Hematopoietic multipotent progenitor cell (in vitro differentiated cells): ENCODE measurements at regions not wholly inside any gene's neighbourhood (a gene's known extent, or its start where the extent isn't known, plus 50 kb on each side); places are given as distances from the start of the nearest gene placed in this dataset.

Experiments used
- DNase-seq, 3 donors: peaks; one replicate each; pipeline ENCODE4 v3.0.0-alpha.2; 2011 to 2015; ENCODE audit warnings: low read depth in 2 of 3, low spot score in 2 of 3

- no peak for DNase-seq
Observed at GRCh38 chr3:72336821-72337479, 511.3 kb downstream of the SHQ1 start.

- DNase-seq, result peak in 1 of 3 donors; percentile 40
Observed at GRCh38 chr3:72336114-72336651, 512.1 kb downstream of the SHQ1 start.

DNA sequence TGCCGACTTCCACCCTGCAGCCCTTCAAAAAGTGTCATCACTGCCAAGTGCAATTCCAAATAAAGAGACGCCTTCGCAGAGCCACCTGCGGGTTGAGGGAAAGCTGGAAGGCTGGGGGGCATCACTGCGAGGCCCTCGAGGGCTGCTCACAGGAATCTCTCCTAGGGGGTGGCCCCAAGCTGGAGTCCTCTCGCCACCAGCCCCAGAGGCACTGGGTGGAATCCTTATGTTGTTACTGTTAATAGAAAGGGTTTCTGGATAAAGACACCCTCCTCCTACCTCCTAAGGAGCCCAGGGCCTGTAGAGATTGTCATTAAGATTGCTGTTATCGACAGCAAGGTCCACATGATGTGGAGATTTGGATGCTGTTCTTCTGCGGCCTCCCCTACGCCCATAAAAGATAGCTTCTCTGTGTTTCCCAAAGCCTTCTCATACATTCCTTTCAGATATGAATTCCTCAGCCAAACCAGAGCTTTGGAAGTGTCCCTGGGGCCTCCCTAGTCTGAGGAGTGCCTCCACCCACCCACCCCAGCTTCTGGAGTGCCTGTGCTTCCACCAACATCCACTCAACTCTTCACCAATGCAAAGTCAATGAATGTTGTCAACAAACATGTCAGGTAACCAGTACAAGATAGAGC lies 512.7 kb downstream of the SHQ1 start:
- DNase-seq, result no peak

- DNase-seq, result no peak
Observed at GRCh38 chr3:72334681-72335457, 513.4 kb downstream of the SHQ1 start.

GRCh38 chr3:72332689-72333088 lies 515.6 kb downstream of the SHQ1 start:
- DNase-seq, result no peak

DNA sequence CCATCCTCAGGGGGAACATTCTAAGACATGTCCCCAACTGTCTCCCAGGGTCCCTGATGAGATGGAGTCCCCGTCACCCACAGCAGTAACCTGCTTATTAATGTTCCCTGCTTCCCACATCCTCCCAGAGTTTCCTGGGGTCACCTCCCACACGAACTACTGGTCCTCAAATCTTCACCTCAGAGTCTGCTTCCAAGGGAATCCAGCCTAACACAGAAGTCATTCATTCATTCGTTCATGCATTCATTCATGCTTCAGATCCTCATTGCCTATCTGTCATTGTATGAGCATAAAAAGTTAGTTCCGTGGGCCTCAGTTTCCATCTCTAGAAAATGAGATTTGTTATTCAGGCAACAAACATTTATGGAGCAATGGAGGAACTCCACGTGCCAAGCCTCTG lies 516.2 kb downstream of the SHQ1 start:
- no peak for DNase-seq

GRCh38 chr3:72331076-72331475 lies 517.2 kb downstream of the SHQ1 start:
- DNase-seq, result no peak

DNA sequence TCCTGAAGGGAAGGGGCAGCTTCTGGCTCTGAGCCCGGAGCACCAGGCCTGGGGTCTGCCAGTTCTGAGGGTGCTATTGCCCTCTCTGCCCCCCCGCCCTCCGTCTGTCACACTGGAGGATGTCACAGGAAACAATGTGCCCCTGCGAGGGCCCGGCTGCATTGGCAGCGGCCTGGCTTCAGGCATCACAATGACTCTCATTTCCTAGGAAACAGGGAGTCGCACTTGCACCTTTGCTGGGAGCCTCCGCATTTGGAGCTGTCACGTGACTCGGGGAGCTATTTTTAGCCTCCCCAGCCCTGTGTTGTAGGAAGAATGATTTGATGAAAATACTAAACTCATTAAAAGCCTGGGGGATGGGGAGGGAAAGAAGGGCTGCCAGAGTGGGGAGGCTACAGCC lies 518.9 kb downstream of the SHQ1 start:
- peak in 2 of 3 donors; percentile 39 to 70 for DNase-seq

DNA sequence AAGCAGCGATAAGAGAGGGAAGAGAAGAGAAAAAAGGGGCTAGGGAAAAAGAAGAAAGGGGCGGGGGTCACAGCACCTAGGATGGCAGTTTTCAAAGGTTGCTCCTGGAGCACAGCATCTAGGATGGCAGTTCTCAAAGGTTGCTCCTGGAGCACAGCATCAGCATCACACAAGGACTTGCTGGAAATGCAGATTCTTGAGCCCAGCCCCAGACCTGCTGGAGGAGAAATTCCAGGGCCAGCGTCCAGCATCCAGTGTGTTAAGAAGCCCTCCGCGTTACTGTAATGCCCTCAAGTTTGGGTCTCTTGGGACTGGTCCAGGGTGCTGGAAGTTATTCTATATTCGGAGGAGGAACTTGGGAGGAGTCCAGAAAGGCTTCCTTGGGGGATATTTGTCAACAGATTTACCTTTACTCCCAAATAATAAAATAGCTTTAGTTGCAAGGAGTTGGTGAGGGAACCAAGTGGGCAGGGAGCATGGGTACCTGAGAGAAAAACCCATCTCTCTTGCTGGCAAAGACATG lies 519.4 kb downstream of the SHQ1 start:
- no peak for DNase-seq

GRCh38 chr3:72327008-72327407 lies 521.2 kb downstream of the SHQ1 start:
- no peak for DNase-seq

GRCh38 chr3:72324253-72324811 lies 523.9 kb downstream of the SHQ1 start:
- DNase-seq, result no peak

DNA sequence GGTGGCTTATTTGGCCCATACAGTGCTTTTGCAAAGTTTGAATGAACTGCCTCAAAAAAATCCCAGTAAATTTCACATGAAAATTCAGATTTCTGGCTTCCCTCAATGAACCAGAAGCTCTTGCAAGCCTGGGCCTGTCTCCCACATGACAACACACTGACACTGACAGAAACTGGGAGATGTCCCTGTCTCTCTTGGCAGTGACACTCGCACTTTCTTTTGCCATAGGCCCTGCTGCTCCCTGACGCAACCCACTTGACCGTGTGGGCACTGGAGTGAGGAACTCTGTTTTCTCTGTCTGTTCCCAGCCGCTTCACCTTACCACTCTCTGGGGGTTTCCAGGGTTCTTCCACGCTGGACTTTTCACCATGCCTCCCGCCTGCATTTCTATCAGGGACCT lies 524.5 kb downstream of the SHQ1 start:
- no peak for DNase-seq

DNA sequence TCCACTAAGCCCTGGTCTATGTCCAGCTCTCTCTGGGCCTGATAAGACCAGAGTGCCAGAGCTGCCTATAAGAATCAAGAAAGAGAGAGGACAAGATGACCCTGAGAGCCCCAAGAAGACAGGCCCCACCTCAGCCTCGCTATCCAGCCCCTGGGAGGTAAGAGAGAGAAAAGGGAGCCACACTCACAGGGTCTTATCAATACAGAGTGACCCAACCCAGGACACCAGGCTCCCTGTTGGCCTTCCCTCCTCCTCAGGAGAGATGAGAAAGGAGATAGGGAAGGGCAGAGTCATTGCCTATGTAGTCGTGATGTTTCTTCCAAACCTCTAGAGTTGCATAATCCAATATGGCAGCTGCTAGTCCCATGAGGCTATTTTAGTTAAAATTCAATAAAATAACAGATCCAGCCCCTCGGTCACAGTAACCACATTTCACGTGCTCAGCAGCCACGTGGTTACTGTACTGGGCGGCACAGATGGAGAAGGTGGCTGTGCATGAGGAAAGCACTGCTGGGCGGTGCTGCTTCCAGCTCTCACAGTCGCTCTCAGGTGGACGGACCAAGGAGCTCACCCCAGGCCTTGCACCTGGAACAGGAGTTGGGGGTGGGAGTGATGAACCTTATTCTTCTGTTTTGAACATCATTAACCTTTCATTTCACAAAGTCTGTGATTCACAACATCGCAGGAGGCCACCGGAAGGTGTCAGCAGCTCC lies 525.8 kb downstream of the SHQ1 start:
- no peak for DNase-seq

GRCh38 chr3:72320955-72321303 lies 527.3 kb downstream of the SHQ1 start:
- no peak for DNase-seq

- no peak for DNase-seq
Observed at GRCh38 chr3:72320095-72320954, 527.9 kb downstream of the SHQ1 start.

- peak in 2 of 3 donors; percentile 67 to 72 for DNase-seq
Observed at GRCh38 chr3:72319194-72320094, 528.8 kb downstream of the SHQ1 start.

- no peak for DNase-seq
Observed at GRCh38 chr3:72318504-72319193, 529.6 kb downstream of the SHQ1 start.

- no peak for DNase-seq
Observed at GRCh38 chr3:72317491-72317890, 530.8 kb downstream of the SHQ1 start.
